ENCODE measurements at regions not wholly inside any gene's neighbourhood (a gene's known extent, or its start where the extent isn't known, plus 50 kb on each side); places are given as distances from the start of the nearest gene placed in this dataset.

DNA sequence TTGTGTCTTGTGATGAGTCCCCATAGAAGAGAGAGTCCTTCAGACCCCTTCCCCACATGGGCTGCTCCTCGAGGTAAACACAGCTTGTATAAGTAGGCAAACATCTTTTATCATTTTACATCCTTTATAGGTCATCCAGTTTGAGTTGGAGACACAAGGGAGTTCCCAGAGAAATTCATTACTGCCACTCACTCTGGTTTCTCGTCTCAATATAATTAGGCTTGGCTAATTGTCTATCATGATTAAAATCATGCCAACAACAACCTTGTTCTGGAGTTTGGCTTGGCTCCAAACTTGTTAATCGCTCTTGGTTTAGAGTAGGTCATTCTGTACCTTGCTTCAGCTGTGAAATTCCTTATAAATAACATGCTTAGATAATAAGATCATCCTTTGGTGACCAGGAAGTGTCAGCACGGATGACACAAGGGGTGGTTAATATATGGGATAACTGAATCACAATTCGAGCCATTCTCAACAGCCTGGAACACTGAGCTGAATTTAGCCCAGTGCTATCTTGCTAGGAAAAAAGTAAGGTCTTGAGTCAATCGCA is 70.7 kb upstream of the DAB1 start:
- no peaks in the 10 kb centered on the region for H3K9me3 ChIP-seq (ENCODE audit: insufficient read depth, low read length)
- no peaks in the 10 kb centered on the region for H4K20me1 ChIP-seq (ENCODE audit: low read depth, low read length)
- H3F3A ChIP-seq (ENCODE audit: insufficient read depth) = no peaks in the 10 kb centered on the region
- H3K9me2 ChIP-seq (replicated peaks; ENCODE audit: insufficient read depth, low read length) = 0 out of 2 replicates have a peak, but pooled peaks cover 4% of the 10 kb centered on the region
- no peaks in the 10 kb centered on the region for H3K79me2 ChIP-seq (ENCODE audit: insufficient read depth, low read length)
- H2AFZ ChIP-seq (ENCODE audit: low read depth, low read length, severe bottlenecking) = no peak overlapping the region
- H3K27me3 ChIP-seq (ENCODE audit: low read length) = no peaks in the 10 kb centered on the region
- no peak overlapping the region for H3K27ac ChIP-seq (ENCODE audit: low read depth, low read length)
- H3K4me2 ChIP-seq (ENCODE audit: low read depth, low read length, poor library complexity, severe bottlenecking) = no peak overlapping the region
- TF ChIP-seq, protein P1, sequence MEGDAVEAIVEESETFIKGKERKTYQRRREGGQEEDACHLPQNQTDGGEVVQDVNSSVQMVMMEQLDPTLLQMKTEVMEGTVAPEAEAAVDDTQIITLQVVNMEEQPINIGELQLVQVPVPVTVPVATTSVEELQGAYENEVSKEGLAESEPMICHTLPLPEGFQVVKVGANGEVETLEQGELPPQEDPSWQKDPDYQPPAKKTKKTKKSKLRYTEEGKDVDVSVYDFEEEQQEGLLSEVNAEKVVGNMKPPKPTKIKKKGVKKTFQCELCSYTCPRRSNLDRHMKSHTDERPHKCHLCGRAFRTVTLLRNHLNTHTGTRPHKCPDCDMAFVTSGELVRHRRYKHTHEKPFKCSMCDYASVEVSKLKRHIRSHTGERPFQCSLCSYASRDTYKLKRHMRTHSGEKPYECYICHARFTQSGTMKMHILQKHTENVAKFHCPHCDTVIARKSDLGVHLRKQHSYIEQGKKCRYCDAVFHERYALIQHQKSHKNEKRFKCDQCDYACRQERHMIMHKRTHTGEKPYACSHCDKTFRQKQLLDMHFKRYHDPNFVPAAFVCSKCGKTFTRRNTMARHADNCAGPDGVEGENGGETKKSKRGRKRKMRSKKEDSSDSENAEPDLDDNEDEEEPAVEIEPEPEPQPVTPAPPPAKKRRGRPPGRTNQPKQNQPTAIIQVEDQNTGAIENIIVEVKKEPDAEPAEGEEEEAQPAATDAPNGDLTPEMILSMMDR (IDR thresholded peaks at IDR 0.05; ENCODE audit: insufficient read depth, low read length, poor library complexity, severe bottlenecking) = no peak
- TF ChIP-seq EZH2phosphoT487 (conservative IDR thresholded peaks at IDR 0.05; ENCODE audit: low read length) = no peak
- no peak overlapping the region for H3K9ac ChIP-seq (ENCODE audit: low read length)
- no peak overlapping the region for H3K4me3 ChIP-seq (ENCODE audit: insufficient read depth, low read length, poor library complexity, severe bottlenecking)
- H3K36me3 ChIP-seq (ENCODE audit: low read length) = no peaks in the 10 kb centered on the region

DNA sequence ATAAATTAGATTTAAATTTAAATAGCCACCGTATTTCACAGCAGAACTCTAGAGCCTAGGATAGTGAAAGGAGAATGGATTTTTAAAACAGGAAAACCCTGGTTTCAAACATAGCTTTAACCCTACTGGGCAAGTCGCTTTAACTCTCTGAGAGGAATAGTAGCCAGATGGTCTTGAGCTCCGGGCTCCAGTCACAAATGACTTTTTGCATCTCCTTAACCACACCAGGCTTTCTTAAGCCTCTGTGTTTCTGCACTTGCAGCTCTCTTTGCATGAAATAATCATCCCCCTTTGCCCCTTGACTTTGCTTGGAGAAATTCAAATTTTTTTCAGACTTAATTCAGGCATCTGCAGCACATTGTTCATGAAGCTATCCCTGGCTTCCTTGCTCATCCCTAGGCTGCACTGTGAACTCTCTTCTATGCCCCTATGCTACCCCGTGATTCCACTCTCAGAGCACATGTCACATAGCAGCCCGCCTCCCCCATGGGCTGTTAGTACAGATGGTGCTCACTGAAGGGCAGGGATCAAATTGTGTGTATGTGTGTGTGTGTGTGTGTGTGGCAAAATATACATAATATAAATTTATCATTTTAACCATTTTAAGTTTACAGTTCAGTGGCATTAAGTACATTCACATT is 68.8 kb upstream of the DAB1 start:
- Histone ChIP-seq H3K27ac (ENCODE audit: low read depth, low read length) (no peak overlapping the region), H3K36me3 (ENCODE audit: low read length) (no peaks in the 10 kb centered on the region), H3K79me2 (ENCODE audit: insufficient read depth, low read length) (no peaks in the 10 kb centered on the region), H3K9me3 (ENCODE audit: insufficient read depth, low read length) (no peaks in the 10 kb centered on the region), H3K4me2 (ENCODE audit: low read depth, low read length, poor library complexity, severe bottlenecking) (no peak overlapping the region), H3K9ac (ENCODE audit: low read length) (no peak overlapping the region), H3K27me3 (ENCODE audit: low read length) (no peaks in the 10 kb centered on the region), H2AFZ (ENCODE audit: low read depth, low read length, severe bottlenecking) (no peak overlapping the region), H3K4me3 (ENCODE audit: insufficient read depth, low read length, poor library complexity, severe bottlenecking) (no peak overlapping the region), H3K9me2 (replicated peaks; ENCODE audit: insufficient read depth, low read length) (0 out of 2 replicates have a peak, but pooled peaks cover 4% of the 10 kb centered on the region), H3F3A (ENCODE audit: insufficient read depth) (no peaks in the 10 kb centered on the region), H4K20me1 (ENCODE audit: low read depth, low read length) (no peaks in the 10 kb centered on the region)
- TF ChIP-seq, protein P1 (IDR thresholded peaks at IDR 0.05; ENCODE audit: insufficient read depth, low read length, poor library complexity, severe bottlenecking) = no peak
- no peak for TF ChIP-seq EZH2phosphoT487 (conservative IDR thresholded peaks at IDR 0.05; ENCODE audit: low read length)

DNA sequence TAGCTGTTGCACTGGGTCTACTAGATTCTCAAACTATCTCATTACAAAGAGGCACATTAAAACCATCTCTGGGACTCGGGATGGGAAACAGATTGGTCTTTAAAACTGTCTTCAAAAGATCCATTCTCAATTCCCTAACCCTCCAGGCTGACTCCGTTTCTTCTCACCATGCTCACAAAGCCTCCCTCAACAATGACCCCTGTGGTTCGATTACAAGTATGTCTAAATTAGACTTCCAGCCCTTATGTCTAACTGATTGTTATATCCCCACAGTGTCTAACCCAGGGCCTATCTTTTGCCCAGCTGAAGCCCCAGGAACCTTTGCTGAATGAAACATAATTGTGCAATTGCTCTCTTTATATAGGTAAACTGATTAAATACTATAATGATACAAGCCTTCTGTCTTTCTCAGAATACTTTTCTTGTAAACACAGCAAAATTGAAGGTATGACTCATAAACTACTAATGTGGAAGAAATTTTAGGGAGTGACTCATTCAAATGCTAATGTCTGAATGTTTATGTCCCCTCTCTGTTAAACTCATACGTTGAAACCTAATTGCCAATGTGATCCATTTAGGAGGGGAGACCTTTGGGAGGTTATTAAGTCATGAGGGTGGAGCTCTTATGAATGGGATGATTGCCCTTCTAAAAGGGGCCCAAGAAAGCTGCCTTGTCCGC is 65.6 kb upstream of the DAB1 start:
- TF ChIP-seq, protein P1 (IDR thresholded peaks at IDR 0.05; ENCODE audit: insufficient read depth, low read length, poor library complexity, severe bottlenecking) = no peak
- no peak for TF ChIP-seq EZH2phosphoT487 (conservative IDR thresholded peaks at IDR 0.05; ENCODE audit: low read length)
- H4K20me1 ChIP-seq (ENCODE audit: low read depth, low read length) = no peaks in the 10 kb centered on the region
- no peak overlapping the region for H3K9ac ChIP-seq (ENCODE audit: low read length)
- H3F3A ChIP-seq (ENCODE audit: insufficient read depth) = no peaks in the 10 kb centered on the region
- no peaks in the 10 kb centered on the region for H3K36me3 ChIP-seq (ENCODE audit: low read length)
- no peaks in the 10 kb centered on the region for H3K27me3 ChIP-seq (ENCODE audit: low read length)
- no peaks in the 10 kb centered on the region for H3K79me2 ChIP-seq (ENCODE audit: insufficient read depth, low read length)
- no peak overlapping the region for H3K27ac ChIP-seq (ENCODE audit: low read depth, low read length)
- no peak overlapping the region for H3K4me2 ChIP-seq (ENCODE audit: low read depth, low read length, poor library complexity, severe bottlenecking)
- no peak overlapping the region for H3K4me3 ChIP-seq (ENCODE audit: insufficient read depth, low read length, poor library complexity, severe bottlenecking)
- H3K9me2 ChIP-seq (replicated peaks; ENCODE audit: insufficient read depth, low read length) = no peaks in the 10 kb centered on the region
- no peak overlapping the region for H2AFZ ChIP-seq (ENCODE audit: low read depth, low read length, severe bottlenecking)
- no peaks in the 10 kb centered on the region for H3K9me3 ChIP-seq (ENCODE audit: insufficient read depth, low read length)
